ENCODE measurements at regions not wholly inside any gene's neighbourhood (a gene's known extent, or its start where the extent isn't known, plus 50 kb on each side); places are given as distances from the start of the nearest gene placed in this dataset.

- TF ChIP-seq REST (IDR thresholded peaks at IDR 0.05; ENCODE audit: low read depth), result no peak
- TF ChIP-seq EP300 (IDR thresholded peaks at IDR 0.05; ENCODE audit: borderline replicate concordance), result no peak
- no peak for TF ChIP-seq TEAD4 (IDR thresholded peaks at IDR 0.05)
- TF ChIP-seq CREB1 (IDR thresholded peaks at IDR 0.05; ENCODE audit: low read depth), result no peak
- TF ChIP-seq EGR1 (IDR thresholded peaks at IDR 0.05), result no peak
- TF ChIP-seq CEBPB (IDR thresholded peaks at IDR 0.05), result no peak
- TF ChIP-seq FOXM1 (IDR thresholded peaks at IDR 0.05; ENCODE audit: borderline replicate concordance, low read depth), result no peak
- no peak for TF ChIP-seq RAD21 (IDR thresholded peaks at IDR 0.05; ENCODE audit: low read depth)
- TF ChIP-seq MAX (IDR thresholded peaks at IDR 0.05), result no peak
Measured at GRCh38 chr4:35673137-35673536, 571.2 kb downstream of the ARAP2 start.
